B cell (primary cell): ENCODE measurements at regions not wholly inside any gene's neighbourhood (a gene's known extent, or its start where the extent isn't known, plus 50 kb on each side); places are given as distances from the start of the nearest gene placed in this dataset.

Experiments used
- ATAC-seq: fragments of 200-7000 bp; cut with Tn5 transposase; one replicate; pipeline ENCODE4 v1.10.0; 2021; ENCODE audit warnings: low read depth, mild to moderate bottlenecking, moderate number of reproducible peaks, moderate library complexity
- CTCF ChIA-PET: fragments of 350-600 bp; sonication (Branson Sonifier 250); formaldehyde crosslinking; loops from one replicate; lab custom pipeline; 2021; ENCODE audit warnings: antibody characterized with exemption, inconsistent platforms; lab: Charles Lee
- POLR2A ChIA-PET: fragments of 350-600 bp; sonication (Branson Sonifier 250); formaldehyde crosslinking; loops from one replicate; lab custom pipeline; 2021; ENCODE audit warnings: antibody characterized with exemption; lab: Charles Lee
- DNase-seq: peaks from one replicate; pipeline ENCODE4 v3.0.0; 2013
- H2AFZ ChIP-seq: 2 replicates; pipeline ENCODE4 v1.6.1; 2012; ENCODE audit warnings: mild to moderate bottlenecking, low read depth, low read length; ENCODE audit not compliant: insufficient read depth, poor library complexity, severe bottlenecking
- H3K27ac ChIP-seq, 2 donors: 1 replicate in 1 of 2; 2 replicates in 1 of 2; pipeline ENCODE4 v1.5.1; 2012 to 2013; ENCODE audit warnings: low read length in 2 of 2, mild to moderate bottlenecking in 2 of 2, moderate library complexity in 1 of 2
- H3K27me3 ChIP-seq, 4 experiments: fragments of 200-600 bp in 1 of 4; sonication (generic) in 1 of 4; replicated peaks in 1 of 4; 1 replicate in 2 of 4; 2 replicates in 2 of 4; pipeline versions ENCODE4 v1.6.1 to v1.7.0; 2013 to 2016; ENCODE audit warnings: low read length in 3 of 4, mild to moderate bottlenecking in 2 of 4, mixed read lengths in 1 of 4, moderate library complexity in 1 of 4; ENCODE audit not compliant: insufficient read depth in 4 of 4, control insufficient read depth in 3 of 4; ENCODE audit errors: control extremely low read depth in 1 of 4
- H3K36me3 ChIP-seq, 2 experiments: replicated peaks in 1 of 2; 1 replicate in 1 of 2; 2 replicates in 1 of 2; pipeline versions ENCODE4 v1.6.1 to v1.7.1; 2013; ENCODE audit warnings: low read length in 1 of 2; ENCODE audit not compliant: insufficient read depth in 2 of 2, control insufficient read depth in 1 of 2; ENCODE audit errors: control extremely low read depth in 1 of 2, extremely low read depth in 1 of 2
- H3K4me1 ChIP-seq, 2 donors: fragments of 200-600 bp in 1 of 2; sonication (generic) in 1 of 2; 1 replicate in 1 of 2; 2 replicates in 1 of 2; pipeline versions ENCODE4 v1.5.1 to v1.6.1; 2013 to 2017; ENCODE audit warnings: low read length in 2 of 2; ENCODE audit not compliant: control insufficient read depth in 2 of 2, insufficient read depth in 2 of 2
- H3K4me2 ChIP-seq: replicated peaks from 2 replicates; pipeline ENCODE3; 2012; ENCODE audit warnings: mild to moderate bottlenecking, low read depth, low read length; ENCODE audit not compliant: poor library complexity, severe bottlenecking
- H3K4me3 ChIP-seq, 5 experiments: fragments of 200-600 bp in 1 of 5; sonication (generic) in 1 of 5; 1 replicate in 3 of 5; 2 replicates in 2 of 5; pipeline versions ENCODE4 v1.5.1 to v1.7.0; 2011 to 2016; ENCODE audit warnings: low read length in 4 of 5, mild to moderate bottlenecking in 4 of 5, low read depth in 2 of 5, control low read depth in 1 of 5, moderate library complexity in 1 of 5; ENCODE audit not compliant: insufficient read depth in 1 of 5; ENCODE audit errors: control extremely low read depth in 1 of 5, extremely low read depth in 1 of 5
- H3K79me2 ChIP-seq: fragments of 200-600 bp; sonication (generic); one replicate; pipeline ENCODE4 v1.6.0; 2016; ENCODE audit warnings: low read length; ENCODE audit not compliant: control insufficient read depth, insufficient read depth
- H3K9ac ChIP-seq: fragments of 200-600 bp; sonication (generic); 2 replicates; pipeline ENCODE4 v1.6.1; 2017; ENCODE audit warnings: mild to moderate bottlenecking, low read length, moderate library complexity
- H3K9me3 ChIP-seq, 3 donors: one replicate each; pipeline versions ENCODE4 v1.6.1 to v1.7.1; 2013; ENCODE audit warnings: low read length in 2 of 3; ENCODE audit not compliant: control insufficient read depth in 2 of 3, insufficient read depth in 1 of 3; ENCODE audit errors: control extremely low read depth in 1 of 3
- H4K20me1 ChIP-seq: 2 replicates; pipeline ENCODE4 v1.6.0; 2012; ENCODE audit warnings: mild to moderate bottlenecking, low read length; ENCODE audit not compliant: insufficient read depth, control insufficient read depth, poor library complexity, severe bottlenecking
- H3K27ac Mint-ChIP-seq: one replicate; pipeline ENCODE4 v1.8.0; 2021; ENCODE audit warnings: mixed read lengths
- H3K27me3 Mint-ChIP-seq: one replicate; pipeline ENCODE4 v1.8.0; 2021; ENCODE audit warnings: mixed read lengths
- H3K4me1 Mint-ChIP-seq: one replicate; pipeline ENCODE4 v1.8.0; 2021; ENCODE audit warnings: mixed read lengths
- H3K4me3 Mint-ChIP-seq: one replicate; pipeline ENCODE4 v1.8.0; 2021; ENCODE audit warnings: mixed read lengths
- H3K9me3 Mint-ChIP-seq: one replicate; pipeline ENCODE4 v1.8.0; 2022; ENCODE audit warnings: mixed read lengths; ENCODE audit not compliant: insufficient read depth
- EZH2 ChIP-seq: IDR thresholded peaks from 2 replicates; pipeline ENCODE4 v1.6.1; 2012; ENCODE audit warnings: borderline replicate concordance, low read depth, mild to moderate bottlenecking, moderate library complexity, low read length; ENCODE audit not compliant: insufficient read depth, poor library complexity, severe bottlenecking
- WGBS: methylation state at CpG from one replicate; pipeline ENCODE4 v1.1.5; 2013; ENCODE audit warnings: missing lambda C conversion rate; ENCODE audit not compliant: insufficient coverage; 5-methylcytosine and 5-hydroxymethylcytosine counted together
- intact Hi-C: fragments of 100-400 bp; cut with micrococcal nuclease; formaldehyde crosslinking; loops from one replicate; pipeline ENCODE4 v1.10.0; 2022
- TF ChIP-seq, protein P1 (sequence below): fragments of 200-600 bp; IDR thresholded peaks from one replicate; pipeline ENCODE4 v1.8.0; 2022; ENCODE audit warnings: antibody characterized with exemption, mild to moderate bottlenecking

DNA sequence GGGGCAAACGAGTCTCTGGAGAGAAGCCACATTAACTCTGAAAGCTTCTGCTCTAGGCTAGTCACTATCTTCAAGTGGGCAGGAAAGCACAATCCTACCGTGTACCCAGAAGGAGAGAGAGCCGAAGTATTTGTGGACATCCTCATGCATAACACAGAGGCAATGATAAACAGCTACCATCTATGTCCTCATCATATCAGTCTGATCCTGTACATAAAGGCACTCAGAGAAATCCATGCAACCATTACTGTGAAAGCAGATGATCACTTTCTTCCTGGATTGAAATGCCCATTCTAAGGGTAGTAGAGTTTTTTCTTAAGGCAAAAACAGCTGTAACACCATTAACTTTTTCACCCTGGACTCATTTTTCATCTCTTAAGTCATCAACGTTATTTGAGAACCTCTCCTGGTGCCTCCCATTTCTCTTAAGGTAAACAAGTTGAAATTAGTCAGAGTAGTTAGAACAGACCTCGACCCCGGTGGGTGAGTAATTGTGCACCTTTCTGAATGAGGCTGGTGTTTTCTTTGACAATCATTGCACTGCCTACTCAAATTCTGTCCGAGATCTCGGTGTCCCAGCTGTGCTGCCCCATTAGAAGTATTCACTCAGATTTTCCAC is 327.4 kb downstream of the SHQ1 start:
- ATAC-seq (no peak), DNase-seq (no peak)
- ChIA-PET CTCF (interaction anchor here (0.9 to 1.3 kb wide), 2 partner anchors 12 to 301 kb away, joined by 3 read pairs; no protein-coding TSS in a partner anchor), POLR2A (no interaction called here)
- no peaks in the 10 kb centered on the region for H3K9me3 Mint-ChIP-seq
- no peaks in the 10 kb centered on the region for H3K36me3 ChIP-seq
- no peaks in the 10 kb centered on the region for H3K27me3 Mint-ChIP-seq
- H3K27me3 ChIP-seq = no peaks in the 10 kb centered on the region
- TF ChIP-seq, protein P1, sequence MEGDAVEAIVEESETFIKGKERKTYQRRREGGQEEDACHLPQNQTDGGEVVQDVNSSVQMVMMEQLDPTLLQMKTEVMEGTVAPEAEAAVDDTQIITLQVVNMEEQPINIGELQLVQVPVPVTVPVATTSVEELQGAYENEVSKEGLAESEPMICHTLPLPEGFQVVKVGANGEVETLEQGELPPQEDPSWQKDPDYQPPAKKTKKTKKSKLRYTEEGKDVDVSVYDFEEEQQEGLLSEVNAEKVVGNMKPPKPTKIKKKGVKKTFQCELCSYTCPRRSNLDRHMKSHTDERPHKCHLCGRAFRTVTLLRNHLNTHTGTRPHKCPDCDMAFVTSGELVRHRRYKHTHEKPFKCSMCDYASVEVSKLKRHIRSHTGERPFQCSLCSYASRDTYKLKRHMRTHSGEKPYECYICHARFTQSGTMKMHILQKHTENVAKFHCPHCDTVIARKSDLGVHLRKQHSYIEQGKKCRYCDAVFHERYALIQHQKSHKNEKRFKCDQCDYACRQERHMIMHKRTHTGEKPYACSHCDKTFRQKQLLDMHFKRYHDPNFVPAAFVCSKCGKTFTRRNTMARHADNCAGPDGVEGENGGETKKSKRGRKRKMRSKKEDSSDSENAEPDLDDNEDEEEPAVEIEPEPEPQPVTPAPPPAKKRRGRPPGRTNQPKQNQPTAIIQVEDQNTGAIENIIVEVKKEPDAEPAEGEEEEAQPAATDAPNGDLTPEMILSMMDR = no peak
- no peak for TF ChIP-seq EZH2
- H3K27ac Mint-ChIP-seq = no peak overlapping the region
- H3K4me1 Mint-ChIP-seq = peaks cover 41% of the 10 kb centered on the region
- intact Hi-C loops = loop anchor here (5.0 to 10.0 kb wide), 2 partner anchors 64 to 418 kb away; no protein-coding TSS in a partner anchor
- no peak overlapping the region for H3K9ac ChIP-seq
- H4K20me1 ChIP-seq = no peaks in the 10 kb centered on the region
- no peak overlapping the region for H3K4me3 ChIP-seq
- no peaks in the 10 kb centered on the region for H3K9me3 ChIP-seq
- no peak overlapping the region for H3K4me3 Mint-ChIP-seq
- H3K4me2 ChIP-seq = no peak overlapping the region
- H3K27ac ChIP-seq = no peak overlapping the region
- no peaks in the 10 kb centered on the region for H3K79me2 ChIP-seq
- no peak overlapping the region for H2AFZ ChIP-seq
- 76% methylated on average over 5 of the region's 8 CpGs for WGBS
- peaks cover 29 to 34% of the 10 kb centered on the region in 2 donors for H3K4me1 ChIP-seq

DNA sequence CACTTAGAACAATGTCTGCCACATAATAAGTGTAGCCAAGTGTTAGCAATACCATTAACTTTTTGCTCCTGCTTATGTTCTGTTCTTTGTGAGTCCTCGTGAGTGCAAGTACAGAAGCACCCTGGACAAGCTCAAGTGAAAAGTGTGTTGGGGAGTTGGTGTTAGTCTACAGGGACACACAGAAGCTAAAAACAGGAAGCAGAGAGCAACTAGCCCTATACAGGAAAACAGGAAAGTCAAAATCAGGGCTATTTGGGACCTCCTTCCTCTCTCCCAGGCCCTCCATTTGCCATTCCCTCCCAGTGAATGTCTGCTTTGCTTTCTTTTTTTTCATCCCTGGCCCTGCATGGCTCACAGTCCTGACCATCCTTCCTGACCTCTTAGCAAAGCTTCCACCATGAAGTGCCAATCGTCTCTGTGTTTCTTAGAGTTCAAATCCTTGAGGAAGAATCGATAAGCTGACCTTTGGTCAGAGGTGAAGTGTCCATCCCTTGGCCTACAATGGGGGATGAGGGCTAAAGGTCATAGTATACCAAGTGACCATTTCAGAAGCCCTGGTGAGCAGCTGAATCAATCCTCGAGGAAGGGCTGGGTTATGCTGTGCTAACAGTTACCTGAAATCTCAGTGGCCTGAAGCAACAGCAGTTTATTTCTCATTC is 328.2 kb downstream of the SHQ1 start:
- Histone ChIP-seq H3K9me3 (no peaks in the 10 kb centered on the region), H3K36me3 (no peaks in the 10 kb centered on the region), H4K20me1 (no peaks in the 10 kb centered on the region), H3K4me3 (no peak overlapping the region), H3K79me2 (no peaks in the 10 kb centered on the region), H3K9ac (no peak overlapping the region), H2AFZ (no peak overlapping the region), H3K4me1 (peaks cover 29 to 34% of the 10 kb centered on the region in 2 donors), H3K4me2 (no peak overlapping the region), H3K27ac (no peak overlapping the region), H3K27me3 (no peaks in the 10 kb centered on the region)
- ATAC-seq (no peak), DNase-seq (no peak)
- Mint-ChIP-seq H3K27ac (no peak overlapping the region), H3K9me3 (no peaks in the 10 kb centered on the region), H3K4me3 (no peak overlapping the region), H3K4me1 (peaks cover 41% of the 10 kb centered on the region), H3K27me3 (no peaks in the 10 kb centered on the region)
- ChIA-PET CTCF (interaction anchor here (0.9 to 1.3 kb wide), 2 partner anchors 13 to 301 kb away, joined by 3 read pairs; no protein-coding TSS in a partner anchor), POLR2A (no interaction called here)
- 86% methylated on average over 4 of the region's 4 CpGs for WGBS
- TF ChIP-seq, protein P1 = no peak
- intact Hi-C loops = loop anchor here (5.0 to 10.0 kb wide), 2 partner anchors 65 to 418 kb away; no protein-coding TSS in a partner anchor
